ENCODE measurements at regions not wholly inside any gene's neighbourhood (a gene's known extent, or its start where the extent isn't known, plus 50 kb on each side); places are given as distances from the start of the nearest gene placed in this dataset.

- 0 out of 2 replicates have a peak, but pooled peaks cover 7% of the 10 kb centered on the region for H3K27me3 ChIP-seq (ENCODE audit: insufficient read depth, low read depth)
- TF ChIP-seq, protein P1, sequence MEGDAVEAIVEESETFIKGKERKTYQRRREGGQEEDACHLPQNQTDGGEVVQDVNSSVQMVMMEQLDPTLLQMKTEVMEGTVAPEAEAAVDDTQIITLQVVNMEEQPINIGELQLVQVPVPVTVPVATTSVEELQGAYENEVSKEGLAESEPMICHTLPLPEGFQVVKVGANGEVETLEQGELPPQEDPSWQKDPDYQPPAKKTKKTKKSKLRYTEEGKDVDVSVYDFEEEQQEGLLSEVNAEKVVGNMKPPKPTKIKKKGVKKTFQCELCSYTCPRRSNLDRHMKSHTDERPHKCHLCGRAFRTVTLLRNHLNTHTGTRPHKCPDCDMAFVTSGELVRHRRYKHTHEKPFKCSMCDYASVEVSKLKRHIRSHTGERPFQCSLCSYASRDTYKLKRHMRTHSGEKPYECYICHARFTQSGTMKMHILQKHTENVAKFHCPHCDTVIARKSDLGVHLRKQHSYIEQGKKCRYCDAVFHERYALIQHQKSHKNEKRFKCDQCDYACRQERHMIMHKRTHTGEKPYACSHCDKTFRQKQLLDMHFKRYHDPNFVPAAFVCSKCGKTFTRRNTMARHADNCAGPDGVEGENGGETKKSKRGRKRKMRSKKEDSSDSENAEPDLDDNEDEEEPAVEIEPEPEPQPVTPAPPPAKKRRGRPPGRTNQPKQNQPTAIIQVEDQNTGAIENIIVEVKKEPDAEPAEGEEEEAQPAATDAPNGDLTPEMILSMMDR (conservative IDR thresholded peaks at IDR 0.05) = no peak
- no peak overlapping the region for H3K27ac ChIP-seq
- no peak overlapping the region for H2AFZ ChIP-seq
- no peaks in the 10 kb centered on the region for H3K9me3 ChIP-seq (ENCODE audit: insufficient read depth, low read depth)
- H3K36me3 ChIP-seq (ENCODE audit: low read depth) = no peaks in the 10 kb centered on the region
- CTCF ChIA-PET = no interaction called here
- no peak overlapping the region for H3K4me3 ChIP-seq
- no peak overlapping the region for H3K4me2 ChIP-seq
- H3K79me2 ChIP-seq (ENCODE audit: low read depth) = no peaks in the 10 kb centered on the region
- H4K20me1 ChIP-seq (ENCODE audit: insufficient read depth) = no peaks in the 10 kb centered on the region
- intact Hi-C loops (cut with micrococcal nuclease; ENCODE audit: unreplicated experiment) = no loop called here
- no peaks in the 10 kb centered on the region for H3F3A ChIP-seq (ENCODE audit: insufficient read depth, low read depth)
- peak in 1 of 2 experiments; percentile 51 for DNase-seq
- no peaks in the 10 kb centered on the region for H3K4me1 ChIP-seq (replicated peaks; ENCODE audit: insufficient read depth)
- BruUV-seq (replicated peaks) = no TSS peak
- POLR2A ChIA-PET (ENCODE audit: unreplicated experiment) = no interaction called here
- no peaks in the 10 kb centered on the region for H3K9me2 ChIP-seq (ENCODE audit: insufficient read depth)
These were observed 266.2 kb upstream of the PLXNA2 start for GRCh38 chr1:208510192-208510952.

GRCh38 chr1:208511242-208511860 lies 267.2 kb upstream of the PLXNA2 start:
- Histone ChIP-seq H3F3A (ENCODE audit: insufficient read depth, low read depth) (no peaks in the 10 kb centered on the region), H2AFZ (no peak overlapping the region), H3K4me3 (no peak overlapping the region), H3K4me2 (no peak overlapping the region), H3K9me3 (ENCODE audit: insufficient read depth, low read depth) (no peaks in the 10 kb centered on the region), H4K20me1 (ENCODE audit: insufficient read depth) (no peaks in the 10 kb centered on the region), H3K4me1 (replicated peaks; ENCODE audit: insufficient read depth) (no peaks in the 10 kb centered on the region), H3K36me3 (ENCODE audit: low read depth) (no peaks in the 10 kb centered on the region), H3K27ac (no peak overlapping the region), H3K79me2 (ENCODE audit: low read depth) (no peaks in the 10 kb centered on the region), H3K9me2 (ENCODE audit: insufficient read depth) (no peaks in the 10 kb centered on the region), H3K27me3 (ENCODE audit: insufficient read depth, low read depth) (no peaks in the 10 kb centered on the region)
- intact Hi-C loops (cut with micrococcal nuclease; ENCODE audit: unreplicated experiment) = no loop called here
- ChIA-PET CTCF (no interaction called here), POLR2A (ENCODE audit: unreplicated experiment) (no interaction called here)
- BruUV-seq (replicated peaks) = no TSS peak
- TF ChIP-seq EZH2 (IDR thresholded peaks at IDR 0.05; ENCODE audit: low read depth) = no peak
- TF ChIP-seq, protein P1 (conservative IDR thresholded peaks at IDR 0.05) = no peak
- no peak for DNase-seq

DNA sequence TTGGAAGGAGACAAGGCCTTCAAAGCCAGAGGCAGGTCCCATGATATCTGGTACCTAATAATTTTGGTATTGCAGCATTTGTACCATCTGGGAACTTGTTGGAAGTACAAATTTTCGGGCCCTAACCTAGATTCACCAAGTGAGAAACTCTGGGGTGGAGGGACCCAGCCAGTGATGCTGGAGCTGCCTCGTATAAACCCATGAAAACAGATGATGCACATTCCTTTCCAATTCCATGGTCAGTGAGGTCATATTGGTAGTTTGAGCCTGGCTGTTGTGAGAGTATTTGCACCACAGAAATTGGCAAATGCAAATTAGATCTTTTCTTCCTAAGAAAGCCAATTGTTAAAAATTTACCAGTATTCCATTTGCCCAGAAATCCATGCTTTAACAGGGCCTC lies 269.6 kb upstream of the PLXNA2 start:
- no peak for DNase-seq
- no peak overlapping the region for H2AFZ ChIP-seq
- no peaks in the 10 kb centered on the region for H3F3A ChIP-seq (ENCODE audit: insufficient read depth, low read depth)
- no peak overlapping the region for H3K4me2 ChIP-seq
- H3K4me1 ChIP-seq (replicated peaks; ENCODE audit: insufficient read depth) = no peaks in the 10 kb centered on the region
- H3K79me2 ChIP-seq (ENCODE audit: low read depth) = no peaks in the 10 kb centered on the region
- no peak overlapping the region for H3K4me3 ChIP-seq
- H3K9me2 ChIP-seq (ENCODE audit: insufficient read depth) = no peaks in the 10 kb centered on the region
- no peak overlapping the region for H3K27ac ChIP-seq
- intact Hi-C loops (cut with micrococcal nuclease; ENCODE audit: unreplicated experiment) = no loop called here
- H4K20me1 ChIP-seq (ENCODE audit: insufficient read depth) = no peaks in the 10 kb centered on the region
- H3K36me3 ChIP-seq (ENCODE audit: low read depth) = no peaks in the 10 kb centered on the region
- no TSS peak for BruUV-seq (replicated peaks)
- POLR2A ChIA-PET (ENCODE audit: unreplicated experiment) = no interaction called here
- TF ChIP-seq EZH2 (IDR thresholded peaks at IDR 0.05; ENCODE audit: low read depth) = no peak
- TF ChIP-seq, protein P1 (conservative IDR thresholded peaks at IDR 0.05) = no peak
- CTCF ChIA-PET = no interaction called here
- no peaks in the 10 kb centered on the region for H3K9me3 ChIP-seq (ENCODE audit: insufficient read depth, low read depth)
- H3K27me3 ChIP-seq (ENCODE audit: insufficient read depth, low read depth) = no peaks in the 10 kb centered on the region

All from PC-9 (cell line).